Colonic mucosa (tissue), 4 donors: ENCODE measurements at regions not wholly inside any gene's neighbourhood (a gene's known extent, or its start where the extent isn't known, plus 50 kb on each side); places are given as distances from the start of the nearest gene placed in this dataset.

Experiments
- DNase-seq: peaks from one replicate; pipeline ENCODE4 v3.0.0-alpha.2; 2020
- H3K27ac ChIP-seq: fragments of 200-600 bp; one replicate; pipeline ENCODE4 v1.8.0; 2021
- H3K27me3 ChIP-seq: fragments of 200-600 bp; one replicate; pipeline ENCODE4 v1.8.0; 2021
- H3K36me3 ChIP-seq: fragments of 200-600 bp; one replicate; pipeline ENCODE4 v1.8.0; 2021
- H3K4me1 ChIP-seq: fragments of 200-600 bp; one replicate; pipeline ENCODE4 v1.8.0; 2021; ENCODE audit warnings: mild to moderate bottlenecking
- H3K4me3 ChIP-seq: fragments of 200-600 bp; one replicate; pipeline ENCODE4 v1.8.0; 2021
- H3K9ac ChIP-seq, 2 donors: one replicate each; pipeline ENCODE4 v1.7.0; 2013; ENCODE audit warnings: control low read depth in 2 of 2, low read depth in 2 of 2, low read length in 2 of 2
- H3K9me3 ChIP-seq: fragments of 200-600 bp; one replicate; pipeline ENCODE4 v1.8.0; 2021
- CTCF ChIP-seq: fragments of 200-600 bp; IDR thresholded peaks from one replicate; pipeline ENCODE4 v1.8.0; 2022; ENCODE audit warnings: antibody characterized with exemption, mild to moderate bottlenecking
- intact Hi-C: fragments of 100-400 bp; cut with DNase I; formaldehyde crosslinking; loops from one replicate; pipeline ENCODE4 v1.14.1; 2022
- donor health status: healthy.
- donor health status: DM: no; HTN: no; CAD: no.
- donor health status: DM: no; HTN: no; CAD: no.

- no peaks in the 10 kb centered on the region for H3K27me3 ChIP-seq
Measured at GRCh38 chr7:47215640-47216039, 366.3 kb downstream of the TNS3 start.

DNA sequence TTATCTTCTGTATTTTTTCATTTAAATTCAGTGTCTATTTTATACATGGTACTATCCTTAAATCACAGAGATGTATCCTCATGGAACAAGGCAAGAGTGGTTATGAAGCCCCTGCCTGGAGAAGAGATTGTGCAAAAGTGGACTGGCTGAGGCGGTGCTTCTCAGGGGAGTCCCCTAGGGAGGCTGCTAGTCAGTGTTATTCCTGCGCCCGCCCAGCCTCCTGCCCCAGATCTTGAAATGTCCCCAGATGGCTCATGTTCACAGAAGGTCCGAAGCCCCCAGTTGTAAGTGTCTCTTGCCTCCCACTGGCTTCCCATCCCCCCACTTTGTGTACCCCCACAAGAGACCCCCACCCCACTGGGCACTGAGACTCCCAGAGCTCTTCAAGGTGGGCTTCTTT is 366.9 kb downstream of the TNS3 start:
- Histone ChIP-seq H3K27ac (no peak overlapping the region), H3K4me3 (no peak overlapping the region)

More at GRCh38 chr7:47215640-47216039, 366.3 kb downstream of the TNS3 start:
- TF ChIP-seq CTCF = no peak
- DNase-seq = no peak
- Histone ChIP-seq H3K4me3 (no peak overlapping the region), H3K4me1 (no peaks in the 10 kb centered on the region), H3K9ac (no peak overlapping the region), H3K9me3 (no peaks in the 10 kb centered on the region), H3K27ac (no peak overlapping the region), H3K36me3 (no peaks in the 10 kb centered on the region)
- intact Hi-C loops = no loop called here

DNA sequence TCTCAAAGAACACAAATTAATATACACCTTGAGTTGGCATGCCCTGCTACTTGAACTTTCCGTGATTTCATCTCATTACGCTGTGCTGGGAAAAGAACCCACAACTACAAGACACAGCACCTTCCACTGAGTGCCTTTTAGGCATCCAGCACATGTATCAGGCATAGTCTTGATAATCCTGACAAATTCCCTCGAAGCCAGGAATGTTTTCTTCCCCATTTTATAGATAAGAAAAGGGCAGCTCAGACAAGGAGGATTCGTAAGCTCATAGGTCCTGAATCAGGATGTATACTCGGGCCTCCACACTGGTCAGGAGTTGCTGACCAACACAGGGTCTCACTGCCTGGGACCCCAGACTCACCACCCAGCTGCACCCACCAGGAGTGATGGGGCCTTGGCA is 368.6 kb downstream of the TNS3 start:
- no peak for TF ChIP-seq CTCF
- Histone ChIP-seq H3K9ac (no peak overlapping the region), H3K27me3 (no peaks in the 10 kb centered on the region), H3K27ac (no peak overlapping the region), H3K4me1 (no peaks in the 10 kb centered on the region), H3K4me3 (no peak overlapping the region), H3K36me3 (no peaks in the 10 kb centered on the region), H3K9me3 (no peaks in the 10 kb centered on the region)
- DNase-seq = no peak
- intact Hi-C loops = no loop called here

More for the DNA sequence above, 366.9 kb downstream of the TNS3 start:
- TF ChIP-seq CTCF = no peak
- Histone ChIP-seq H3K27me3 (no peaks in the 10 kb centered on the region), H3K36me3 (no peaks in the 10 kb centered on the region), H3K4me1 (no peaks in the 10 kb centered on the region), H3K9ac (no peak overlapping the region), H3K9me3 (no peaks in the 10 kb centered on the region)
- intact Hi-C loops = no loop called here
- DNase-seq = no peak

- H3K9me3 ChIP-seq = no peaks in the 10 kb centered on the region
- H3K4me1 ChIP-seq = no peaks in the 10 kb centered on the region
- no peak for TF ChIP-seq CTCF
- H3K27ac ChIP-seq = no peak overlapping the region
- H3K4me3 ChIP-seq = no peak overlapping the region
- H3K27me3 ChIP-seq = no peaks in the 10 kb centered on the region
- intact Hi-C loops = no loop called here
- H3K36me3 ChIP-seq = no peaks in the 10 kb centered on the region
- H3K9ac ChIP-seq = no peak overlapping the region
- DNase-seq = no peak
Measured at GRCh38 chr7:47211519-47211973, 370.4 kb downstream of the TNS3 start.

DNA sequence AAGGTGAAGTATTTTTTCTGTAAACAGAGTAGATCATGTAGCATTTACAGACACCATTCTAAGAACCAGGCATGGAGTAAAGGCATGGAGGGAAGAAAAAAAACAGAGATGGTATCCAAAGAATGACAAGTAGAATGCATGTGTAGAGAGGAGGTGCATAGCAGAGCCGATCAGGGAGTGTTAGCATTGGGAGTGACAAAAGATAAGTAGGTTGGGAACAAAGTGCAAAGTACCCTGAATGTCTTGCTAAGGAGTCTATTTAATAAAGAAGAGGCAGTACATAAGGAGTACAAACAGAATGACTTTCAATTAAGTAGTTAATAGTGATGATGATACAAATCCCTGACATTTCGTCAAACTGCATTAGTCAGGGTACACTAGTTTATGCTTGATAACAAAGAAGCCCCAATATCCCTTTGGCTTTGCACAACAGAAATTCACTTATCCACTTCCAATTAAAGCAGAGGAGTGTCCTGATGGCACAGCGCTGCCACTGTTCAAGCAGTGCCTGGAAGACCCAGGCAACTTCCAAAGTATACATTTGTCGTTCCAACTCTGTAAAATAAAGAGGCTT is 371.5 kb downstream of the TNS3 start:
- H3K4me1 ChIP-seq = no peaks in the 10 kb centered on the region
- intact Hi-C loops = no loop called here
- no peaks in the 10 kb centered on the region for H3K9me3 ChIP-seq
- TF ChIP-seq CTCF = no peak
- no peak overlapping the region for H3K4me3 ChIP-seq
- no peak for DNase-seq
- no peaks in the 10 kb centered on the region for H3K36me3 ChIP-seq
- no peaks in the 10 kb centered on the region for H3K27me3 ChIP-seq
- no peak overlapping the region for H3K9ac ChIP-seq
- no peak overlapping the region for H3K27ac ChIP-seq
